Activated naive CD4-positive, alpha-beta T cell treated with anti-CD3 and anti-CD28 coated beads, Interleukin-2, amount 10 ng/mL, durations not matched to agents 7 days and 5 days (primary cell): ENCODE measurements at regions not wholly inside any gene's neighbourhood (a gene's known extent, or its start where the extent isn't known, plus 50 kb on each side); places are given as distances from the start of the nearest gene placed in this dataset.

Source experiments
- CTCF ChIA-PET: fragments of 350-600 bp; sonication (Branson Sonifier 250); formaldehyde crosslinking; loops from one replicate; lab custom pipeline; 2021; ENCODE audit warnings: antibody characterized with exemption; lab: Charles Lee
- DNase-seq: peaks from one replicate; pipeline ENCODE4 v3.0.0-alpha.2; 2020
- H3K27ac Mint-ChIP-seq: one replicate; pipeline ENCODE4 v1.8.0; 2021; ENCODE audit warnings: mild to moderate bottlenecking, moderate library complexity, mixed read lengths
- H3K27me3 Mint-ChIP-seq: one replicate; pipeline ENCODE4 v1.8.0; 2021; ENCODE audit warnings: mild to moderate bottlenecking, mixed read lengths
- H3K36me3 Mint-ChIP-seq: one replicate; pipeline ENCODE4 v1.8.0; 2021; ENCODE audit warnings: mixed read lengths
- H3K4me1 Mint-ChIP-seq: one replicate; pipeline ENCODE4 v1.8.0; 2021; ENCODE audit warnings: mixed read lengths
- H3K4me3 Mint-ChIP-seq: one replicate; pipeline ENCODE4 v1.8.0; 2021; ENCODE audit warnings: mild to moderate bottlenecking, moderate library complexity, mixed read lengths
- H3K9me3 Mint-ChIP-seq: one replicate; pipeline ENCODE4 v1.8.0; 2021; ENCODE audit warnings: mixed read lengths

GRCh38 chr12:75783093-75783877, 248.3 kb downstream of the PHLDA1 start:
- Mint-ChIP-seq H3K27me3 (peaks cover 11% of the 10 kb centered on the region), H3K9me3 (no peaks in the 10 kb centered on the region), H3K27ac (no peak overlapping the region), H3K36me3 (no peaks in the 10 kb centered on the region), H3K4me1 (no peaks in the 10 kb centered on the region), H3K4me3 (no peak overlapping the region)
- CTCF ChIA-PET: interaction anchor here (0.8 kb wide), 1 partner anchor 154 kb away, joined by 3 read pairs; no protein-coding TSS in a partner anchor
- no peak for DNase-seq

- Mint-ChIP-seq H3K9me3 (no peaks in the 10 kb centered on the region), H3K4me1 (no peaks in the 10 kb centered on the region), H3K4me3 (no peak overlapping the region), H3K27ac (no peak overlapping the region), H3K36me3 (no peaks in the 10 kb centered on the region), H3K27me3 (peaks cover 11% of the 10 kb centered on the region)
- CTCF ChIA-PET: interaction anchor here (0.8 kb wide), 1 partner anchor 152 kb away, joined by 3 read pairs; no protein-coding TSS in a partner anchor
- no peak for DNase-seq
Measured at GRCh38 chr12:75782069-75782581, 249.5 kb downstream of the PHLDA1 start.

- H3K4me1 Mint-ChIP-seq: no peaks in the 10 kb centered on the region
- no peak overlapping the region for H3K27ac Mint-ChIP-seq
- H3K4me3 Mint-ChIP-seq: no peak overlapping the region
- no peaks in the 10 kb centered on the region for H3K9me3 Mint-ChIP-seq
- DNase-seq: no peak
- CTCF ChIA-PET: no interaction called here
- peaks cover 11% of the 10 kb centered on the region for H3K27me3 Mint-ChIP-seq
- H3K36me3 Mint-ChIP-seq: no peaks in the 10 kb centered on the region
Measured at GRCh38 chr12:75781532-75782046, 250.0 kb downstream of the PHLDA1 start.

- Mint-ChIP-seq H3K4me3 (no peak overlapping the region), H3K36me3 (no peaks in the 10 kb centered on the region), H3K9me3 (no peaks in the 10 kb centered on the region), H3K27me3 (peaks cover 11% of the 10 kb centered on the region), H3K4me1 (no peaks in the 10 kb centered on the region), H3K27ac (no peak overlapping the region)
- CTCF ChIA-PET: interaction anchor here (1.3 to 1.7 kb wide), 2 partner anchors 10 to 12 kb away, joined by 3 to 4 read pairs; no protein-coding TSS in a partner anchor
- DNase-seq: no peak
Measured at GRCh38 chr12:75779891-75780496, 251.6 kb downstream of the PHLDA1 start.

- Mint-ChIP-seq H3K4me3 (no peak overlapping the region), H3K27me3 (no peaks in the 10 kb centered on the region), H3K9me3 (no peaks in the 10 kb centered on the region), H3K27ac (no peak overlapping the region), H3K36me3 (no peaks in the 10 kb centered on the region), H3K4me1 (no peaks in the 10 kb centered on the region)
- DNase-seq: no peak
- CTCF ChIA-PET: no interaction called here
Measured at GRCh38 chr12:75774261-75775052, 257.1 kb downstream of the PHLDA1 start.

GRCh38 chr12:75773377-75773776, 258.2 kb downstream of the PHLDA1 start:
- DNase-seq: no peak
- H3K36me3 Mint-ChIP-seq: no peaks in the 10 kb centered on the region
- no peak overlapping the region for H3K4me3 Mint-ChIP-seq
- H3K27ac Mint-ChIP-seq: no peak overlapping the region
- H3K27me3 Mint-ChIP-seq: peaks cover 2% of the 10 kb centered on the region
- H3K4me1 Mint-ChIP-seq: no peaks in the 10 kb centered on the region
- no peaks in the 10 kb centered on the region for H3K9me3 Mint-ChIP-seq
- CTCF ChIA-PET: no interaction called here

- Mint-ChIP-seq H3K27me3 (peaks cover 14% of the 10 kb centered on the region), H3K4me3 (no peak overlapping the region), H3K9me3 (no peaks in the 10 kb centered on the region), H3K27ac (no peak overlapping the region), H3K4me1 (no peaks in the 10 kb centered on the region), H3K36me3 (no peaks in the 10 kb centered on the region)
- CTCF ChIA-PET: no interaction called here
- no peak for DNase-seq
Measured at GRCh38 chr12:75771023-75771422, 259.6 kb upstream of the KRR1 start.

GRCh38 chr12:75767957-75768356, 256.5 kb upstream of the KRR1 start:
- Mint-ChIP-seq H3K9me3 (no peaks in the 10 kb centered on the region), H3K36me3 (no peaks in the 10 kb centered on the region), H3K27ac (no peak overlapping the region), H3K4me1 (no peaks in the 10 kb centered on the region), H3K4me3 (no peak overlapping the region), H3K27me3 (peaks cover 14% of the 10 kb centered on the region)
- DNase-seq: no peak
- CTCF ChIA-PET: interaction anchor here (1.0 kb wide), 1 partner anchor 12 kb away, joined by 3 read pairs; no protein-coding TSS in a partner anchor

- no peaks in the 10 kb centered on the region for H3K4me1 Mint-ChIP-seq
- CTCF ChIA-PET: interaction anchor here (1.0 kb wide), 1 partner anchor 392 kb away, joined by 3 read pairs; no protein-coding TSS in a partner anchor
- no peaks in the 10 kb centered on the region for H3K36me3 Mint-ChIP-seq
- no peaks in the 10 kb centered on the region for H3K9me3 Mint-ChIP-seq
- H3K27me3 Mint-ChIP-seq: peaks cover 14% of the 10 kb centered on the region
- DNase-seq: no peak
- H3K27ac Mint-ChIP-seq: no peak overlapping the region
- H3K4me3 Mint-ChIP-seq: no peak overlapping the region
Measured at GRCh38 chr12:75766263-75767160, 255.1 kb upstream of the KRR1 start.

- no peaks in the 10 kb centered on the region for H3K9me3 Mint-ChIP-seq
- peaks cover 14% of the 10 kb centered on the region for H3K27me3 Mint-ChIP-seq
- H3K36me3 Mint-ChIP-seq: no peaks in the 10 kb centered on the region
- no peaks in the 10 kb centered on the region for H3K4me1 Mint-ChIP-seq
- H3K27ac Mint-ChIP-seq: no peak overlapping the region
- no peak for DNase-seq
- CTCF ChIA-PET: interaction anchor here (0.9 to 1.4 kb wide), 3 partner anchors 267 to 393 kb away, joined by 3 read pairs; no protein-coding TSS in a partner anchor
- H3K4me3 Mint-ChIP-seq: no peak overlapping the region
Measured at GRCh38 chr12:75765170-75766059, 254.0 kb upstream of the KRR1 start.

- CTCF ChIA-PET: interaction anchor here (0.9 to 1.4 kb wide), 2 partner anchors 268 to 273 kb away, joined by 3 read pairs; no protein-coding TSS in a partner anchor
- Mint-ChIP-seq H3K36me3 (no peaks in the 10 kb centered on the region), H3K27me3 (peaks cover 14% of the 10 kb centered on the region)
Measured at GRCh38 chr12:75764091-75764841, 252.9 kb upstream of the KRR1 start.

More at GRCh38 chr12:75764091-75764841, 252.9 kb upstream of the KRR1 start:
- Mint-ChIP-seq H3K4me3 (no peak overlapping the region), H3K27ac (no peak overlapping the region), H3K4me1 (no peaks in the 10 kb centered on the region), H3K9me3 (no peaks in the 10 kb centered on the region)
- no peak for DNase-seq
